ENCODE measurements at regions not wholly inside any gene's neighbourhood (a gene's known extent, or its start where the extent isn't known, plus 50 kb on each side); places are given as distances from the start of the nearest gene placed in this dataset.

DNA sequence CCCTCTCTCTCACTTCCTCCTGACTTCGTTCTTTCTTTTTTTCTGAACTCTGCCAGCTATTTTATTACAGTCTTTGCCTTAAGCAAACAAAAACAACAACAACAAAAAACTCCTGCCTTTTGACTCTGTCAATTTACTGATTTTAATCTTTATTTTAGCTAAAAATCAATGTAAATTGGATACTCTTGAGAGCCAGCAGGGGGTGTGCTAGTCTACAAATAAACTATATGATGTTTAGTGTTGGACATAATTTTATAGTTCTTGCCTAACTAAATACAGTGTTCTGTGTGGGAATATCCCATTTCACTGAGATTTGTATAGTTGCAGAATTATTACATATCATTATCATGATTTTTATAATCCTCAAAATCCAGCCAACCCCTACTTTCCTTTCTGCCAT is 1199.9 kb upstream of the SPRY2 start:
- DNase-seq (ENCODE audit: low read depth), result no peak

DNA sequence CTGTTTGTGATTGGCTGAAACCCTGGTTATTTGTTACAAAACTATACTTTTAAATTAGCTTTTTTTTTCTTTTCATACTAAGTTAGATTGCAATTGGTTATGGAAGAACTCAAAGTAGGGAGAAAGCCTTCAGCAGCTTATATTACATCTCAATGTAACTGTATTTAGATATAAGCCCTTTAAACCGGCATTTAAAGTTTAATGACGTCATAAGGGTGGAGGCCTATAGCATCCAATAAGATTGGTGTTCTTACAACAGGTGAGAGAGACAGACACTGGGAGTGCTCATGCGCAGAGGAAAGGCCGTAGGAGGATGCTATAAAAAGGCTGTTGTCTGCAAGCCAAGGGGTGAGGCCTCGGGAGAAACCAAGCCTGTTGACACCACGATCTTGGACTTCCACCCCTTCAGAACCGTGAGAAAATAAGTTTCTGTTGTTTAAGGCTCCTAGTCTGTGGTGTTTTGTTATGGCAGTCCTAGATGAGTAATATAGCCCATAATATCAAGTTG is 1198.8 kb upstream of the SPRY2 start:
- no peak for DNase-seq (ENCODE audit: low read depth)

DNA sequence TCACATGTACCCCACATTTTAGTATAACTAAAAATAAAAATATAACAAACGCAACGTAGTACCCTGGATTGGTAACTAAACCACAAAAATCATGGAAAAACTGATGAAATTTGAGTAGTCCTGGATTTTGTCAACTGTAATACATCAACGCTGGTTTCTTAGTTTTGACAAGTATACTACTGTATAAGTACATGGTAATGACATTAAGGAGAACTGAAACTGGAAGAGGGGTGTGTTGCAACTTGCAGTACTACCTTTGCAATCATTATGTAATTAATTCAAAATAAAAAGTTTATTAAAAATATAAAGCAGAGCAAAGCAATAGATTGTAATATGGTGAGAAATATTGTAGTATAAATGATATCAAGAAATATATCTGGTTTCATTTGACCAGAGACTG is 1158.0 kb upstream of the SPRY2 start:
- DNase-seq (ENCODE audit: low read depth), result no peak

DNA sequence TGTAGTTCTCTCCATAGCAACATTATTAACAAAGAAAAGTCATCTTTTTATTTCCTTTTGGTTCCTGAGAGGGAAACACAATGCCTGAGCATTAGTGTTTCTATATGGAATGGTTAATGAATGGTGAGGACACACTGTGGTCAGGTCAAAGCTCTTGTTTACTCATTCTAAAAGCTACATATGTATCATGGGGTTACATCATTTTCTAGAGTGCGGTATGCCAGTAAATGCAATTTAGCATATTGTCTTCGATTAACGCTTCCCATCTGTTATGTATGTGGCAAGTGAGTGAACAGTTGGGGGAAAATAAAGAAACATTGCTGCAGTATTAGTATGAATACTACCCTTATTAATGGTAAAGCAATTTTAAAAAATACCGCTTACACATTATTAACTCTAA is 1152.2 kb upstream of the SPRY2 start:
- DNase-seq (ENCODE audit: low read depth), result no peak

DNA sequence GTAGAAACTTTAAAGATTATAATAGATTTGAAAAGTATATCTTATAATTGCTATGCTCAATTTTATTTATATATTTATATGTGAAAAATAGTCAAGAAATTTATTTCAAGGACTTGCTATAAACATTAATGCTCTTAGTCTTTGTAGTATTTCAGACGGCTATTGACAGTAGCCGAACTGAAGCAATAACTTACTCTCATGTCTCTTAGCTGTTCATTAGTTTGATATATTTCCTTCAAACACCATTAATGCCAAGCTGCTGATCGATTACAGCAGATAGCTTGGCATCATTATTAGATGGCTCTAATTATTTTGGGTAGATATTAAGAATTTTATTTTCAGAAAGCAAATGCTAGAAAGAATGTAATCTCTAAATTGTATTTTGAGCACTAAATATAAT is 1151.5 kb upstream of the SPRY2 start:
- DNase-seq (ENCODE audit: low read depth), result no peak

DNA sequence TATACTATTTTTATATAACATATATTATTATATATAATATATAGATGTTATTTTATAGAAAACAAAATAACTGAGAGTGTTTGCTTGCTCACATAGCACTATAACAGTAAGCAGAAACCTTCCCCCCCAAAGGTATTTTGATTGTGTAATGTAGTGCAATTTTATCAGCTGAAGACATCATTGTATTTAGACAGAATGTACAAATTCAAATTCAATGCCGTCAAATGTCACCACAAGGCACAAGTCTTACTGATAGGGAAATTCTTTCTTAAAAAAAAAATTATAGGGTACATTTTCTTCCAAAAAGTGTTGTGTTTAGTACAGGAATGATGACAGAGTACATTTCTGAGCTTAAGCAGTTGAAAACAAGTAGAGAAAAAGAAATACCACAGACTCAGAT is 1147.1 kb upstream of the SPRY2 start:
- DNase-seq (ENCODE audit: low read depth), result no peak

DNA sequence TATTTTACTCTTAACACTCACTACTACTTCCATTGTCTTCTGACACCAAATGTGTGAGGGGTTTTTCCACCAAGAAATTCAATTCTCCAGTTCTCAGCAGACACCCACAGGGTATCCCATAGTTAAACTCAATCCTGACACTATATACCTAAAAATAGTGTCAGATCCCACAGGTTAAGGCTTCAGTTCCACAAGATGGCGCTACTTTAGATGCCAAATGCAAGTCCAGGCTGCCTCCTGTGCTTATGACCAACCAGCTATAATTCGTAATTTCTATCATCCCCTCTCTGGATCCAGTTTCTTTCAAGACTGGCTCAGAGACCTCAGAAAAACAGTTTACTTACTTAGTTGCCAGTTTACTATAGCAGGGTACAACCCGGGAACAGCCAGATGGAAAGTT is 1146.2 kb upstream of the SPRY2 start:
- DNase-seq (ENCODE audit: low read depth), result no peak

DNA sequence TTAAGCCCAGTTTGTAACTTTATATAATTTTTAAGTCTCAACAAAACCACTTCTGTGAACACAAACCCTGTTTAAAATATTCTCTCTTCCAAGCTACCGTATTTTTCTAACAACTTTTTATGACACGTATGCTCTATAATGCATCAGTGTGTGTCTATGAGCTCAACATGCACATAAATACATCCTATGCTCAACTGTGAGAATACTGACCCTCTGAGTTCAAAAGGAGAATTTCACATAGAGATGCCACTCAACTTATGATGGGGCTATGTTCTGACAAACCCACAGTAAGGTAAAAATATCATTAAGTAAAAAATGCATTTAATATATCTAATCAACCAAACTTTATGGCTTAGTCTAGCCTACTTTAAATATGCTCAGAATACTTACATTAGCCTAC is 1139.7 kb upstream of the SPRY2 start:
- DNase-seq (ENCODE audit: low read depth), result no peak

DNA sequence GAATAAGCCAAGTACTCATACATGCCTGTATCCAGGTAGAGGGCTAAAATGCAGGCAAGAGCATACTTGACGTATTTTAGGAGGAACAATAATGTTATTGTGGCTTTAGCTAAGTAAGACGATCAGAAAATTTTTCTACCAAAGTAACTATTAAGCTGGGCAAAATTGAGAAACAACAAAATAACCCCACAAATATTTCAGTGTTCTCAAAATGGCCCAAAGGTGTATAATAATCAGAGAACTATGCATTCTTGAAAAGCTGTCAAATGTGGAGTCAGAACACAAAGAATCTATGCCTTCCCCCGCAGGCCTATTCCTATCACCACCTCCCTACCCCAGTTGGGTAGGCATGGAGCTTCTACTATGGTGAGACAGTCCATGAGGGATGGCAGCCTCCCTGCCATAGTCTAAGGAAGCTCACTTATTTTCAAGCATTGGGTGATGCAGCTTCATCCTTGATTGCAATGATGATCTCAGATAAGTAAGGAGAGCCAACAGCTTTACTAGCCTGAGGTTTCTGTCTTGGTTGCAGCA is 1132.5 kb upstream of the SPRY2 start:
- DNase-seq (ENCODE audit: low read depth), result no peak

DNA sequence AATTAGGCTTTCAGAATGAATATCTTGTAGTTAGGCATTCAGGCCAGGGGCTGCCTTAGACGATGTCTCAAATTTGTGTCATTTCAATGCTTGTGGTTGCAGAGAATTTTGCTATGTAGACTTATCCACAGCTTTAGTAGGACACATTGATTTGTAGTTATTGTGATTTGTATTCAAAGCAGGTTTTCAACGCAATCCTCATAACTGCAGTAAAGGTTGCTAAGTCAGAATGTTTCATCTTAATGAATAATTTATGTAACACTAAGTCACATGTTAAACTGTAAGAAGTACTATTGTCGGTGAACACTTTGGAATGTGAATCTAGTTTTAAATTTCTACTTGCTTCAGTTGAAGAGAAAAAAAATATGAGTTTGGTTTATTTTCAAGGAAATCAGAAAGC is 1117.2 kb upstream of the SPRY2 start:
- no peak for DNase-seq (ENCODE audit: low read depth)

DNA sequence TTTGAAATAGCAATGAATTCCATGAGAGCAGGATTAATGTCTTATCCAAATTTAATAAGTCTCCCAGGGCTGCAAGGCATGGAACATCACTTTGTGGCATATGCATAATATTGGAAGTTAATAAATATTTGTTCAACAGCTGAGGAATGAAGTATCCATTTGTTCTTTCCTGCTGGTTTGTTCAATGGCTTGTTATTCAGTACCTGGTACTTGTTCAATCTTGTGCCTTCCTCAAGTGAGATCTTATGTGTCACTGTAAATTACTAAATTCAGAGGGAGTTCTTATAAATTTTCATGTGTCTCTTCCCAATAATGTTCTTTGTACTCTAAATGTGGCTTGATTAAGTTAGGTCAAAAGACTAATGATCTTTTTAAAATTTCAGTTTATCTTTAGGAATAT is 1105.5 kb upstream of the SPRY2 start:
- no peak for DNase-seq (ENCODE audit: low read depth)

DNA sequence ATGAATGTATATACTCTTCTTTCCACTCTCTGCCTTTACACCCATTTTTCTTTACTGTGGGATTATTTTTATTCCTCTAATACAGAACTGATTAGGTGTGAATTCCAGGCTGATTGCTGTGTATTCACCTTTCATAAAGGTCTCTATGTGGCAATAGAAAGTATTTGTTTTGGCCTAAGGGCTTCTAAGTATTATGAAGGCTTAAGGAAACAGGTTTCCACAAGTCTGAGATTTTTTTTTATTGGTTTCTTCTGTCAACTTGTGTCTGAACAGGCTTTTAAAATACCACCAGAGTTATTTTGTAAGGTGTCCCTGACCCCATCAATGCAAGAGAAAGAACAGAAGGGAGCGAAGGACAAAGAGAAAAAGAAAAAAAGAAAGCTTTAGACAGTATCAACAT is 1102.0 kb upstream of the SPRY2 start:
- DNase-seq (ENCODE audit: low read depth), result no peak

DNA sequence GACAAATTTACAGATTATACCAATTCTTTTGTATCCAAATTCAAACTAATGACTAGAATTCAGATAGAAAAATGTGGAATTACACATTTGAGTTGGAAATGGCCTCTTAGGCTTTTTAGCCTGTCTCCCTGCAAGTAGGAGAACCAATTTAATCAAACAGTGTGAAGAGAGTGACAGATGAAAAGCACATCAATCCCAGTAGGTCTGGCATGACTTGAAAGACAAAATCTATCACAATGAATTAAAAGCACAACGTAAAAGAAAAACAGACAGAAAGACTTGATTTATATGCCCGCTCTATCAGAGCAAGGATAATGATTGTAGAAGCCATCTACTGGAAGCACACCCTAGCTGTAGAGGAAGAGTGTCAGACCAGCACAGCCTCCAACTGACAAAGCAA is 1084.4 kb upstream of the SPRY2 start:
- no peak for DNase-seq (ENCODE audit: low read depth)

DNA sequence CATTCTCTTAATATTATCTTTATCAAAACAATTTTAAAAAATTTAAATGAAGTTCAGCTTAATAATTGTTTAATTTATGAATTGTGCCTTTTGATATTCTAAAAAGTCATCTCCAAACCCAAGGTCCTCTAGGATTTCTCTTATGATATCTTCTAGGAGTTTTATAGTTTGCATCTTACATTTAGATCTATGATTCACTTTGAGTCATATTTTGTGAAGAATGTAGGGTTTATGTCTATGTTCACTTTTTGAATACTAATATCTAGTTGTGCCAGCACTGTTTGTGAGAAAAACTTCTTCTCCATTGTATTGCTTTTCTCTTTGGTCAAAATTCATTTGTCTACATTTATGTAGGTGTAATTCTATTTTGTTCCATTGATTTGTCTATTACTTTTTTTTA is 1068.4 kb upstream of the SPRY2 start:
- no peak for DNase-seq (ENCODE audit: low read depth)

DNA sequence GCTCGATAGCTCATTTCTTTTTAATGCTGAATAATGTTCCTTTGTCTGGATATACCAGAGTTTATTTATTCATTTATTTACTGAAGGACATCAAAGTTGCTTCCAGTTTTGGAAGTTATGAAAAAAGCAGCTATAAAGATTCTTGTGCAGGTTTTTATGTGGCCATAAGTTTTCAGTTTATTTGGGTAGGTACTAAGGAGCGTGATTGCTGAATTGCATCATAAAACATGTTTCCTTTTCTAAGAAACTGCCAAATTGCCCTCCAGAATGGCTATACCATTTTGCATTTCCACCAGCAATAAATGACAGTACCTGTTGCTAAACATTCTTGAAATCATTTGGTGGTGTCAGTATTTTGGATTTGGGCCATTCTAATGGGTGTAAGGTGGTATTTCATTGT is 1067.7 kb upstream of the SPRY2 start:
- no peak for DNase-seq (ENCODE audit: low read depth)

DNA sequence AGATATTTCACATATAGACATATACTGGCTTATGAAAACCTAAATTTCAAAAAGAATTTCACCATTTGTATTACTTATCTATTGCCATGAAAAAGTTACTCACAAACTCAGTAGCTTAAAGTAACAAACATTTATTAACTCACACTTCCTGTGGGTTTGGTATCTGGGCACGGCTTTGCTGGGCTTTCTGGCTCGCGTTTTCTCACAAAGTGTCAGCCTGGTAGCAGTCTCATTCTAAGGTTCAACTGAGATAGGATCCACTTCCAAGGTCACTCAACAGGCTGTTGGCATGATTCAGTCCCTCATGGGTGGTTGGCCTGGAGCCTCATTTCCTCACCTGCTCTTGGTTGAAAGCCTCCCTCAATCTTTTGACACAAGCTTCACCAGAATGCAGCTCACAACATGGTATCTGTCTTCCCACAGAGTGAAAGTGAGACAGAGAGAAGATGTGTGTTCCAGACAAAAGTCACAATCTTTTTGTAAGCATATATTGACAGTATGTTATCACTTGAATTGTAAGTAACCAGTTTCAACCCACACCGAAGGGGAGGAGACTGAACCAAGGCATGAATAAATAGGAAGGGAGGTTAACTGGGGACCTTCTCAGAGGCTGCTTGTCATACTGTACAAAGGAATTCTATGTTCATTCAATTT is 1065.8 kb upstream of the SPRY2 start:
- no peak for DNase-seq (ENCODE audit: low read depth)

DNA sequence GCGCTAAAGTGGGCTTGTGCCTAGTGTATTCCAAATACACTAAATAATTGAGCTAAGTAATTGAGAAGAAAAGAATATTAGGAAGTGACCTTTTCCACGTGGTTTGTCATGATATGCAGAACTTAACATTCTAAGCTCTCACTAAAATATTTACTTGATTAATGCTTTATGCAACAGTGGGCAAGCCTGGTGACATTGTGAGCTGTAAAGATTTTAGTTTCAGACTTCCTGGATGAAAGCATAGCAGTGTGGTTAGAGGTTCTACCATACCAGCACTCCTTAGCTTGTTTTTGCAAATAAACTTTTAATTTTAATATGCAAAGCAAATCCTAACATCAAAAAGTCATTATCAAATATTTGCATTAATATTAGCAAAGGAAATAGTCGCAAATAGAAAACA is 1065.1 kb upstream of the SPRY2 start:
- no peak for DNase-seq (ENCODE audit: low read depth)

DNA sequence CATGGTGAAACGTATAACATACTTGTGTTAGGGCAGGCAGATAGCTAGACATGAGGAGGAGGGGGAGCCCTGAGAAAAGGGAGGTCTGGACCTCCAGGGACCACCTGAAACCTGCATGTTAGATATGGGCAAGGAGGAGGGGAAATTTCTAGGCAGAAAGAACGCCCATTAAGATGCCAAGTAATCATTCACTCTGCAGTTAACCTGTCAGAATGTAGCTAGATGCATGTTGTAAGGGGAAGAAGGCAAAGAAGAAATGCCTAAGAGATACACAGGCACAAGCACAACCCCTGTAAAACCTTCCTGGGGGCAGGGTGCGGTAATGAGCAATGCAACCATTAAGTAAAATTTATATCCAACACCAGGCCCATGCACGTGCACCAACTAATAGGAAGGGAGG is 1055.3 kb upstream of the SPRY2 start:
- no peak for DNase-seq (ENCODE audit: low read depth)

DNA sequence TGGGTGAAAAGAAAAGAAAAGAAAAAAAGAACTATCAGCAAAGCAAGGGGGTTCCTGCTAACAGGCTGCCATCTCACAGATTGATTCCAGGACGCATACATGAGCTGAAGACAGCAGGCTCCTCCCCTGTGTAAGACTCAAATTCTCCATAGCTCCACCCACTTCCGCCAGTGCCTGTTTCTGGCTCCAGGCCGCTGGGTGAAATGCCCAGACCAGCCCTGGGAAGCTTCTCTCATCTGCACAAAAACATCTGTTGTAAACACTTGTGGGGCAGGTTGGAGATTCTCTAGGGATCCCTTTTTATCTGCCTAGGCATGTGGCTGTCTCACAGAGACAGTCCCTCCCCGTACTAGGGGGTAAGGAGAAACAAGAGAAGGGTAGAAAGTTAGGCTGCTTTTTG is 1054.4 kb upstream of the SPRY2 start:
- no peak for DNase-seq (ENCODE audit: low read depth)

DNA sequence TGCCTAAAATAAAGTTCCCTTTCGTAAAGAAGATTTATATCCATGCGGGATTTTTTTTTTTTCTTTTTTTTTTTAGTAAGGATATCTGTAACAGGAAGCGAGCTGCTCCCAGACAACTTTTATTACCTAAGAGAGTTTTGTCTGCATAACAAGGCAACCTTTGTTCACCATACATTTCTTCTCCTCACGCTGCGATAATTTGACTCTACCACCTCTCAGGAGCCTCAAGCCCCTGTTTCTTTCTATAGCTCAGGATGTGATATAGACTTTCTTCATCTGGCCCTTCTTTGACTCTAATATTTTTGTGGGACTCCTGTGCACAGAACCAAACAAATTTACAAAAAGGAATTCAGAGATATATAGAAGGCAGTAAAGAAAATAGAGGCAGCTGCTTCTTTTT is 1053.7 kb upstream of the SPRY2 start:
- DNase-seq (ENCODE audit: low read depth), result no peak

DNA sequence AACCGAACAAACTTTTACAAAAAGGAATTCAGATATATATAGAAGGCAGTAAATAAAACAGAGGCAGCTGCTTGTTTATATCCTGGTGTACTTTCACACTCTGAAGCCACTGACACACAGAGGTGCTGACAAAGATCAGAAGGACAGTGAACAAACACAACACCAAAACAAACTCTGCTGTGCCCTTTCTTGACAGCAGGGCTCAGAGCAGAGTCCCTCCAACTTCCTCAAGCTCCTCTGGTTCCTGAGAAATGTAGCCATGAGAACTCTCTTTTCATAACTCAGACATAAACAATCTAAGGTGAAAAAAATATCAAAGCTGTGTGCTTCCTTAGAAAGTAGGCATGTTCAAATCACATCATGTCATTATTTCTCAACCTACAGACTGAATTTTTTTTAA is 1052.8 kb upstream of the SPRY2 start:
- no peak for DNase-seq (ENCODE audit: low read depth)

DNA sequence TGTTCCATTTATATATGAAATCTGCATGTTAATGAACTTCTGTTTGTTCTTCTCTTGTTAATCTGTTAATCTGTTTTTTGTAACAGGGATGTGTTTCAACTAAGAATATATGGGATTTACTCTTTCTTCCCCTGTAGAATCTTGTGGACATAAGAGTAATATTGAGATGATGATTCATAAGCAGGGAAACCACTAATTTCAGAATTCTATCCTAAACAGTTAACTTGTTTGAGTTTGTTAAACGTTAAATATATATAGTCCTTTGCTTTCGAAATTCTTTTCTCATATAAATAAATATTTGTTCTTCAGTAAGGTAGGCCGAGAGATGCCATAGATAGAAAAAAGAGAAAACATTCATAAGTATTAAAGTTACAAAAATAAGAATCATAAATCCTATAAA is 1052.2 kb upstream of the SPRY2 start:
- DNase-seq (ENCODE audit: low read depth), result no peak

DNA sequence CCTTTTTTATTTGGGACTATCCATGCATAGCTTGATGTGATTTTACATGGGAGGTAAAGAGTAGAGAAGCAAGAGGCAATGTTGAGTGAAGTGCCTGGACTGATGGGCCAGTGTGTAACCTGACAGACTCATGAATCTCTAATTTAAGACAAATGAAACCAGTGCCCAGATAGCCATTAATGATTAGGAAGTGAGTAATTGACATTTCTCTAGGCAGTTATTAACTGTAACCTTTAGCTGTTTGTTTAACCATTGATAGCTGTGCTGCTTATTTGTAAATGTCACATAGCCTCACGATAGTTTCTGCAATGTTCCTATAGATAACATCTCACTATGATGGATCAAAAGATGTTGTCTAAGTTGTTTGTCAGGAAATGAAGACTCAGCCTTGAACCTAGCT is 1047.5 kb upstream of the SPRY2 start:
- DNase-seq (ENCODE audit: low read depth), result no peak

DNA sequence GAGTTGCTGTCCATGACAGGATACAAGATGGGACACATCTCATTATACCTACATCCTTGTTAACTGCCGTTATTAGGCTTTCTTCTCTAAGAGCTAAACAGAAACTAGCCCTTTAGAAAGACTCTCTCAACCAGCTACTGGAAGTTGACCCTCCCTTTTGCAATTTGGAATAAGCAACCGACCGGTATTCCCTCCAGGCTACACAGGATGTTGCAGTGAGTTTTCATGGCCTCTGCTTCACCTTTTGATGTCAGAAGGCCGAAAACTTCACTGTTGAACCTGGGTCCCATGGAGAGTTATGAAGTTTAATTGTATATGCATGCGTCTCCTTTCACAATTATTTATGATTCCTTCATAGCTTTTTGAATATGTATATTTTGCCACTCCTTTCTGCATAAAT is 1042.5 kb upstream of the SPRY2 start:
- no peak for DNase-seq (ENCODE audit: low read depth)

DNA sequence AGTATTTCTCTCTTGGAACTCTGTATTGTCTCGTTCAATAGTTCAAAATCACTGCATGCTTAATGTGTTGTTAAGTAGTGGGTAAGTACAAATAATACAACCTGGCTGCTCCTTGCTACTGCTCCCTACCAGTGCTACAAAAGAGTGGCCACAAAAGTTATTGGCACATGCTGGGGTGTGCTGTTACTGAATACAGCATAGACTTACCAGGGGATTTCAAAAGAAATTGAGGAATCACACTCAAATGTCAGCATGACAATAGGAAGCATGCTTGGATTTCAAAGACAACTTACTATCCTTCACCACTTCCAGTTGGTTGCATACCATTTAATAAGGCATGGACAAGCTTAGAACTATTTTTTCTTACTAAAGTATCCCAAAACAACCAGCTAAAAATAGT is 1041.3 kb upstream of the SPRY2 start:
- no peak for DNase-seq (ENCODE audit: low read depth)

All from fibroblast of gingiva (primary cell).